ENCODE measurements at regions not wholly inside any gene's neighbourhood (a gene's known extent, or its start where the extent isn't known, plus 50 kb on each side); places are given as distances from the start of the nearest gene placed in this dataset.

- TF ChIP-seq CTCF (IDR thresholded peaks at IDR 0.05; ENCODE audit: low read depth, low read length, missing input control): no peak
- no peak for TF ChIP-seq FOXA1 (IDR thresholded peaks at IDR 0.05)
- Histone ChIP-seq H3K36me3 (ENCODE audit: control insufficient read depth in 4 of 4, insufficient read depth in 3 of 4, low read depth in 1 of 4, low read length in 3 of 4) (no peaks in the 10 kb centered on the region), H3K27ac (ENCODE audit: low read depth in 1 of 2, low read length in 2 of 2) (no peak overlapping the region), H3K27me3 (ENCODE audit: control insufficient read depth in 4 of 4, insufficient read depth in 4 of 4, low read length in 3 of 4) (no peaks in the 10 kb centered on the region), H3K9ac (ENCODE audit: low read depth in 1 of 2, low read length in 2 of 2) (no peak overlapping the region), H3K9me3 (ENCODE audit: control insufficient read depth in 4 of 4, low read length in 3 of 4) (peaks cover 0 to 9% (median 0%) of the 10 kb centered on the region in 4 donors), H3K4me1 (ENCODE audit: control insufficient read depth in 4 of 4, insufficient read depth in 4 of 4, low read length in 3 of 4) (peaks cover 0 to 7% (median 4%) of the 10 kb centered on the region in 4 donors), H3K4me3 (ENCODE audit: low read depth in 1 of 3, low read length in 3 of 3) (no peak overlapping the region)
- 91% methylated on average over 8 of the region's 8 CpGs for WGBS
- no peak for DNase-seq (ENCODE audit: low spot score)
Measured at GRCh38 chr2:18639756-18640453, 50.5 kb upstream of the NT5C1B start.

Data from liver (tissue), 7 donors.